Kidney epithelial cell (primary cell): ENCODE measurements at regions not wholly inside any gene's neighbourhood (a gene's known extent, or its start where the extent isn't known, plus 50 kb on each side); places are given as distances from the start of the nearest gene placed in this dataset.
A peak's percentile ranks its signal among the peaks of the same experiment; 100 is the strongest.

Experiments
- DNase-seq: peaks from one replicate; pipeline ENCODE4 v3.0.0-alpha.2; 2010; ENCODE audit warnings: low read depth
- H3K27me3 ChIP-seq: 2 replicates; pipeline ENCODE4 v1.6.0; 2011; ENCODE audit warnings: low read length; ENCODE audit not compliant: control insufficient read depth, insufficient read depth
- H3K36me3 ChIP-seq: 2 replicates; pipeline ENCODE4 v1.5.1; 2011; ENCODE audit warnings: low read length; ENCODE audit not compliant: control insufficient read depth, insufficient read depth
- H3K4me3 ChIP-seq: 2 replicates; pipeline ENCODE4 v1.5.1; 2011; ENCODE audit warnings: low read depth, mild to moderate bottlenecking, control low read depth, low read length
- TF ChIP-seq, protein P1 (sequence below): IDR thresholded peaks from 2 replicates; pipeline ENCODE4 v1.5.1; 2011; ENCODE audit warnings: mild to moderate bottlenecking, moderate library complexity, low read length, control low read depth, inconsistent platforms; ENCODE audit not compliant: insufficient read depth, poor library complexity, severe bottlenecking

DNA sequence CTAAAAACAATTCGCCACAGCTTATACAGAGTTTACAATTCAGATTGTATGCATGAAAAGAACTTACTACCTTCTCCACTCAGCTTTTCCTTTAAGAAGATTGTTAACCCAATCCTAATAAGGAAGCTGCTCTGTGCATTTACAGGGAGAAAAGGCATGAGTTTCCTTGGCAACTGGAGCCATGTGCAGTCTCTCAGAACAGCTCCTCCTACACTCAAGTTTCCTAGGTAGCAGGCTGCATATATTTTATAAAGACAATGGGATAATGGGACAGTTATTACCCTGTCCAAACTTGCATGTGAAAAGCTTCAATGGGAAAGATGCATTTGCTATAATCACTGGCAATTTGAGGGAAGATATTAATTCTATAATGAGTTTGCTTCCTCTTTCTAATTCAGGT lies 125.5 kb upstream of the TRPC4 start:
- DNase-seq: peak; percentile 55
- TF ChIP-seq, protein P1, sequence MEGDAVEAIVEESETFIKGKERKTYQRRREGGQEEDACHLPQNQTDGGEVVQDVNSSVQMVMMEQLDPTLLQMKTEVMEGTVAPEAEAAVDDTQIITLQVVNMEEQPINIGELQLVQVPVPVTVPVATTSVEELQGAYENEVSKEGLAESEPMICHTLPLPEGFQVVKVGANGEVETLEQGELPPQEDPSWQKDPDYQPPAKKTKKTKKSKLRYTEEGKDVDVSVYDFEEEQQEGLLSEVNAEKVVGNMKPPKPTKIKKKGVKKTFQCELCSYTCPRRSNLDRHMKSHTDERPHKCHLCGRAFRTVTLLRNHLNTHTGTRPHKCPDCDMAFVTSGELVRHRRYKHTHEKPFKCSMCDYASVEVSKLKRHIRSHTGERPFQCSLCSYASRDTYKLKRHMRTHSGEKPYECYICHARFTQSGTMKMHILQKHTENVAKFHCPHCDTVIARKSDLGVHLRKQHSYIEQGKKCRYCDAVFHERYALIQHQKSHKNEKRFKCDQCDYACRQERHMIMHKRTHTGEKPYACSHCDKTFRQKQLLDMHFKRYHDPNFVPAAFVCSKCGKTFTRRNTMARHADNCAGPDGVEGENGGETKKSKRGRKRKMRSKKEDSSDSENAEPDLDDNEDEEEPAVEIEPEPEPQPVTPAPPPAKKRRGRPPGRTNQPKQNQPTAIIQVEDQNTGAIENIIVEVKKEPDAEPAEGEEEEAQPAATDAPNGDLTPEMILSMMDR: no peak
- Histone ChIP-seq H3K4me3 (no peak overlapping the region), H3K36me3 (no peaks in the 10 kb centered on the region), H3K27me3 (no peaks in the 10 kb centered on the region)

DNA sequence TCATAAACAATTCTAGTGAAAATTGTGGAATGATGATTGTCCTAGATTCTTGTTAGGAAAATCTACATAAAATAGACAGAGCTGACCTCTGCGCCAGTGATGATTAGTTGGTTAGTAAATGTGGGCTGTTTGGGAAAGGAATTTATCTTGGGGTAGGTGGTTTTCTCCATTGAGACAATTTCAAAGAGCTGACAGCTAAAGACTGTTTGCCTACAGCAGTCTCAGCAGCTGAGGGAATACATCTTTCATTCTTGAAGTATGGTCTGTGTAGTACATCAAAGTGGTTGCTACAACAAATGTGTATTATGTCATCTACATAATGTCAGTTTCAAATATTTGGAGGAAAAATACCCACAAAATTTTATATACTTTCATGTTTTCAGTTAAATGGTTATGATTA lies 117.2 kb upstream of the TRPC4 start:
- TF ChIP-seq, protein P1: no peak
- Histone ChIP-seq H3K4me3 (no peak overlapping the region), H3K27me3 (no peaks in the 10 kb centered on the region), H3K36me3 (no peaks in the 10 kb centered on the region)
- DNase-seq: no peak

DNA sequence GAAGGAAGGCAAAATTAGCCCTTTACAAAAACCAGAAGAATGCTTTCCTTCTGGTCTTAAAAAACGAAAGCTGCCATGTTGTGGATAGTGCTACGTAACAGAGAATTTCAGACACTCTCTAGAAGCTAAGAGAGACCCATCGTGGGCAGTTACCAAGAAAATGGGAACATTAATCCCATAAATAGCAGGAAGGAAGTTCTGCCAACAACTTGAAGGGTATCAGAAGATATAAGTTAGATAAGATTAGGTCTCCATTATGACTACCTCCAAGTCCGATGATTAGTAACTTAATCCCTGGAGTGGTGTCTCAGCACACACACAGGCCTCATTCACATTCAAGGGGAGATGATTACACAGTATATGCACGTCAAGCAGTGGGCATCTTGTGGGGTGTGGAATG lies 115.7 kb upstream of the TRPC4 start:
- Histone ChIP-seq H3K27me3 (no peaks in the 10 kb centered on the region), H3K4me3 (no peak overlapping the region), H3K36me3 (no peaks in the 10 kb centered on the region)
- no peak for DNase-seq
- TF ChIP-seq, protein P1: no peak

DNA sequence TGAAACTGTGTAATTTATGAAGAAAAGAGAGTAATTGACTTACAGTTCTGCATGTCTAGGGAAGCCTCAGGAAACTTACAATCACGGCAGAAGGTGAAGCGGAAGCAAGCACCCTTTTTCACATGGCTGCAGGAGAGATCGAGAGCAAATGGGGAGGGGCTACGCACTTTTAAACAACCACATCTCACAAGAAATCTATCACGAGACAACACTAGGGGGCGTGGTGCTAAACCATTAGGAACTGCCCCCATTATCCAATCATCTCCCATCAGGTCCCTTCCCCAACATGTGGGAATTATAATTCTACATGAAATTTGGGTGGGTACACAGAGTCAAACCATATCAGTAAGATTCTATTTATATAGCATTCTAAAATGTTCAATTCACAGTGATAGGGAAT lies 114.8 kb upstream of the TRPC4 start:
- Histone ChIP-seq H3K36me3 (no peaks in the 10 kb centered on the region), H3K4me3 (no peak overlapping the region), H3K27me3 (no peaks in the 10 kb centered on the region)
- TF ChIP-seq, protein P1: peak; percentile 8
- no peak for DNase-seq

DNA sequence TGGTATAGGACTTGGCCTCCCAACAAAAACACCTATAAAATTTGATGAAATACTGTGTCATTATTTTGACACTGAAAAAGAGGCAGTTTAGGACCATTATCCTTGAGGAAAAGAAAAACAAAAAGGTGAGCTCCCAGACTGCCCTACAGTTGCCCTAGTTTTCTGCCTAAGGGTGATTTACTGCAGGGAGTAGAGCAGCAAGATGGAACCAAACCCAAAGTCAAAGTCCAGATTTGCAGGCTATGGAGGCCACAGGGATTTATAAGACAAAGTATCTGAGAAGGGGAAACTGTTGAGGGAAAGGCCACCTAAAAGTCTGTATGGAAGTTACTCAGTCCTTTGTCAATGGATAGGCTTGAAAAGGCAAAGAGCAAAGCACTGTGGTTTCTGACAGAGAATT lies 112.4 kb upstream of the TRPC4 start:
- Histone ChIP-seq H3K4me3 (no peak overlapping the region), H3K36me3 (no peaks in the 10 kb centered on the region), H3K27me3 (no peaks in the 10 kb centered on the region)
- DNase-seq: no peak
- TF ChIP-seq, protein P1: no peak

DNA sequence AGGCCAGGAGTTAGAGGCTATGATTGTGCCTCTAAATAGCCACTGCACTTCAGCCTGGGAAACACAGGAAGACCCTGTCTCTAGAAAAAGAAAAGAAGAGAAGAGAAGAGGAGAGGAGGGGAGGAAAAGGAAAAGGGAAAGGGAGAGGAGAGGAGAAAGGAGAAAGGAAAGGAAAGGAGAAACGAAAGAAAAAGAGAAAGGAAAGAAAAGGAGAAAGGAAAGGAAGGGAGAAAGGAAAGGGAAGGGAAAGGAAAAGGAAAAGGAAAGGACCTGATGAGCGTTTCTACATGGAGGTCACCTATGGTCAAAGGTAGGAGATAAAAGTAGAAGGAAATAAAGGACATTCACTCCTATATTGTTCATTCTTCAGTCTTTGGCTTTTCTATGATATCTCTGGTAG lies 109.1 kb upstream of the TRPC4 start:
- H3K27me3 ChIP-seq: no peaks in the 10 kb centered on the region
- DNase-seq: no peak
- H3K4me3 ChIP-seq: no peak overlapping the region
- TF ChIP-seq, protein P1: no peak
- H3K36me3 ChIP-seq: no peaks in the 10 kb centered on the region
